ENCODE measurements at regions not wholly inside any gene's neighbourhood (a gene's known extent, or its start where the extent isn't known, plus 50 kb on each side); places are given as distances from the start of the nearest gene placed in this dataset.

DNA sequence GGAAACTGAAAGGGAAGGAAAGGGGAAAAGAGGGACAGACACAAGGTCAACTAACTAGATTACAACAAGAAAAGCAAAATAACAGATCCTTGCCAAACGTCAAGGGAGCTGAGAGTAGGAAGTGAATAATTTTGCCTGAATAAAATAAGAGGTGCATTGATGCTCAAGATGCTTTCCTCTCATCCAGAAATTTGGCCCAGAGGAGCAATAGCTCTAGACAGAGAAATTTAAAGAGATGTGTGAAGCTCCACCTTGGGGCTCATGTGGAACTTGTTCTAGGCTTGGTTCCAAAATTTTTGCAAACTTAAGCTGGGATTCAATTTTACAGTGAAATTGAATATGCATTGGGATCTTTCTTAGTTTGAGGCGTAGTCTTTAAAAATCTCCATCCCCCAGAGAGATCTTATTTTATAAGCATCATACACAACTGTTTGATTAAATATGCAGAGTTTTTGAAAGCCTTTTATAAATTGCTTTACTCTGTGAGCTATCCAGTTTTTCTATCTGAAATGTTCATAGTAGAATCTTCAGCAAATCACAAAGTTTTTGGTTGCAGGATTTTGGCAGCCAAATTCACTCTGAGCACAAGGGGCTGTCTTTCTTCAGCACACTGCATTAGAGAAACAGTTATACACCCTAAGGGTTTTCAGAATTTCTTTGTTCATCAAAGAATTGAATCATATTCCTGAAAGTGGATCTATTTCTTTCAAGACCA is 1159.5 kb downstream of the ADGRL3 start:
- TF ChIP-seq POLR2AphosphoS5 (IDR thresholded peaks at IDR 0.05; ENCODE audit: borderline replicate concordance, low read depth, low read length) = no peak
- TF ChIP-seq EZH2 (IDR thresholded peaks at IDR 0.05) = no peak
- no peak for TF ChIP-seq FOXP2 (optimal IDR thresholded peaks at IDR 0.05; ENCODE audit: control extremely low read depth, extremely low read length, insufficient read depth)

Measured in SK-N-MC (cell line).